HG03135 (cell line): ENCODE measurements at regions not wholly inside any gene's neighbourhood (a gene's known extent, or its start where the extent isn't known, plus 50 kb on each side); places are given as distances from the start of the nearest gene placed in this dataset.
"Not testable (repeated sequence)": the region's sequence is repeated elsewhere in the genome, so short reads cannot be mapped to it uniquely, and the experiment has no call there.

Experiments used
- ATAC-seq: cut with Tn5 transposase; IDR thresholded peaks from one replicate; pipeline ENCODE4 v1.9.1; 2021; ENCODE audit warnings: mild to moderate bottlenecking, moderate library complexity; ENCODE audit not compliant: unreplicated experiment

- ATAC-seq = no peak
Measured at GRCh38 chr4:159639671-159640323, 536.9 kb downstream of the RAPGEF2 start.

DNA sequence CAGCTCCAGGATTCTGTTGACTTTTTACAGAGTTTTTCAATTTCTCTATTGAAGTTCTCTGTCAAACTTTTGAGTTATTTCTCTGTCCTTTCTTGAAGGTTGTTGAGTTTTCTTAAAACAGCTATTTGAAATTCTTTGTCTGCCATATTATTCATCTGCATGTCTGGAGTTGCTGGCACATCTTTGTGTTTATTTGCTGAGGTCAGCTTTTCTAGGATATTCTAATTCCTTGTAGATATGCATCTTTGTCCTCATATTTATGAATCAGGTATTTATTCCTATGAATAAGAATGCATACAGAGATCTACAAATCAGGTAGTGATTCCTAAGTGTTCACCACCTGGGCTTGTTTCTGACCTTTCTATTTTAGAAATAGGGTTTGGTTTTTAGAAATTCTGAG is 546.4 kb downstream of the RAPGEF2 start:
- ATAC-seq = no peak

- no peak for ATAC-seq
Measured at GRCh38 chr4:159652871-159653270, 550.0 kb downstream of the RAPGEF2 start.

DNA sequence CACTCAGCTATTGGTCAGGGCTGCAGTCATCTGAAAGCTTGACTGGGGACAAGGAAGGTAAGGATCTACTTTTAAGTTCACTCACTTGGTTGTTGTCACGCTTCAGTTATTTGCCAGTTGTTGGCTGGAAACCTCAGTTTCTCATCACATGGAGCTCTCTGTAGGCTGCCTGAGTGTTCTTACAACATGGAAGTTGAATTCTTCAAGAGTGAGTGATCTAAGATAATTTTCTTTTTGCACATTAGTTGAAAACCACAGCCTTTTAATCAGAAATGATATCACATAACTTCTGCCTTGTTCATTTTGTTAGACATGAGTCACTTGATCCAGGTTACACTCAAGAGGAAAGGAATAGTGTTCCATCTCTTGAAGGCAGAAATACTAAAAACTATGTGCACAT is 552.7 kb downstream of the RAPGEF2 start:
- no peak for ATAC-seq

DNA sequence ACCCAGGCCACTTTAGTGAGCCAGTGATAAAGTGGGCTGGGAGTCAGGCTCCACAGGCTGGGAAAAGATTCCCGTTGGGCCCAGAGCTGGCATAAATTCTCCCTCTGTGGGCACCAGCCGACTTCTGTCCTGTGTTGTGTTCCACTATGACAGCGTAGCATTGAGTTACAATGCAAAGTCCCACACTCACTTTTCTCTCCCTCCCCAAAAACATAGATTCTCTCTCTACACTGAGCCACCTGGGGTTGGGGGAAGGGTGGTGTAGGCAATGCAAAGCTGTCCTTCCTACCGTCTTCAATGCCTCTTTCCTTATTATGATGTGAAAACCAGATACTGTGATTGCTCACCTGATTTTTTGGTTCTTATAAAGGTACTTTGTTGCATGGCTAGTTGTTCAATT is 566.2 kb downstream of the RAPGEF2 start:
- no peak for ATAC-seq

- no peak for ATAC-seq
Measured at GRCh38 chr4:159673221-159673620, 570.3 kb downstream of the RAPGEF2 start.

- no peak for ATAC-seq
Measured at GRCh38 chr4:159674241-159674640, 571.4 kb downstream of the RAPGEF2 start.

DNA sequence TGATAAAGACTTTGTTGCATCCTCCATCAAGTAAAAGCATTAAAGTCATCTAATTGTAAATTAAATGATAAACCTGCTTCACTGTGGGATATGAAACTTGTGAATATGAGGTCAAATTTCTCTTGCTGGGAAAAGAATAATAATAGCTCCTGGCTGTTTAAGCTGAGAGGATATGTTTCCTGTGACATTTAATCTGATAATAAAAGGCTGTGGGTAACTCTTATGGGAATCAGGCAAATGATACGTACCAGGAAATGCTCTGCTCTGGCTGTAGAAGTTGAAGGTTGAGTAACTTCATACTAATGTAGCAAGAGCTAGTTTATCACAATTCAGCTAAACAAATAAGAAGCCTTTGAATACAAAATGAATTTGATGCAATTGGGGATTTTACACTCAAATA is 574.6 kb downstream of the RAPGEF2 start:
- no peak for ATAC-seq

GRCh38 chr4:159682996-159683395 is 580.1 kb downstream of the RAPGEF2 start:
- no peak for ATAC-seq

GRCh38 chr4:159684061-159684460 is 581.2 kb downstream of the RAPGEF2 start:
- ATAC-seq = no peak

GRCh38 chr4:159685340-159686092 is 582.6 kb downstream of the RAPGEF2 start:
- ATAC-seq = no peak

DNA sequence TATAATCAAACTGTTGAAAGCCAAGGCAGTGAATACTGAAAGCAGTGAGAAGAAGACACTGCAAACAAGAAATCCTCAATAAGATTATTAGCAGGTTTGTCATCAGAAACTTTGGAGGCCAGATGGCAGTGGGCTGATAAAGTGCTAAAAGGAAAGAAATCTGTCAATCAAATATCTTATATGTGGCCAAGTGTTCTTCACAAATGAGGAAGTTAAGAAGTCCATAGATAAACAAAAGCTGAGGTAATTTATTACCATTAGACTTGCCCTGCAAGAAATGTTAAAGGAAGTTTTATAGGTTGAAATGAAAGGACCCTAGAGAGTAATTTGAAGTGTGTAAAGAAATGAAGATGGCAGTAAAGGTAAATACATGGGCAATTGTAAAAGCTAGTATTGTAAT is 586.6 kb downstream of the RAPGEF2 start:
- ATAC-seq = no peak

- ATAC-seq = peak; percentile 51
Measured at GRCh38 chr4:159697322-159698283, 594.7 kb downstream of the RAPGEF2 start.

GRCh38 chr4:159698336-159698735 is 595.5 kb downstream of the RAPGEF2 start:
- no peak for ATAC-seq

DNA sequence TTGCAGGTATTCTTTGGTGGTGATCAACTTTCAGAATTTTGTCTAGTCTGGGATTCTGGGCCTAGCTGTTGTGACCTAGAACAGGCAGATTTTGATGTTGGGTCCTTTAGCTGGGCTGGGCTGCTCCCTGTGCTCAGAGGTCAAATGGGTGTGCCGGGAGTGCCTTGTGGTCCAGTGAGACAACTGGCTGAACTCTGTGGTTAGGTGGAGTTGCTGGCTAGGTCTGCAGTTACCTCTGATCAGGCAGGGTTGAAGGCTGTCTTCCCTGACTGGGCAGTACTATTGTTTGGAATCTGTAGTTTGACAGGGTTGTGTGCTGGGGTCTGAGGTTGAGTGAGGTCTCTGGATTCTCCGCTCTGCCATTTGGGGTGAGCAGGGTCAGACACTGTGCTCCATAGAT is 599.3 kb downstream of the RAPGEF2 start:
- no peak for ATAC-seq

DNA sequence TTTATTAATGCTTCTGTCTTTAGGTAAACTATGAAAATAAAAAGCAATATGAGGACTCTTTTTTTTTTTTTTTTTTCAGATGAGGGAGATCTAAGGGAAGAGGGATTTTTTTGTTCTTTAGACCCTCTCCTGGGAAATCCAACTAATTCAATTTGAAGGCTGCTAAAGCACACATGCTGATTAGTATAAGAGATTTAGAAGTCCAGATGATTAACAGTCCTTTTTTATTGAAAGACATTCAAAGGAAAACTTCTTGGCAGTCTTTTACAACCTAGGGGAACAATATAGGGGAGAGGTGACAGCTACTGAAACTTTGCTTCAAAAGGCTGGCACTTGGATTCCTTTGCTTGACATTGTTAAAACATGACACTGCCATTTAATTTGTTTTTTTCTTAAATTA is 602.5 kb downstream of the RAPGEF2 start:
- ATAC-seq = no peak

- no peak for ATAC-seq
Measured at GRCh38 chr4:159706704-159707103, 603.8 kb downstream of the RAPGEF2 start.

DNA sequence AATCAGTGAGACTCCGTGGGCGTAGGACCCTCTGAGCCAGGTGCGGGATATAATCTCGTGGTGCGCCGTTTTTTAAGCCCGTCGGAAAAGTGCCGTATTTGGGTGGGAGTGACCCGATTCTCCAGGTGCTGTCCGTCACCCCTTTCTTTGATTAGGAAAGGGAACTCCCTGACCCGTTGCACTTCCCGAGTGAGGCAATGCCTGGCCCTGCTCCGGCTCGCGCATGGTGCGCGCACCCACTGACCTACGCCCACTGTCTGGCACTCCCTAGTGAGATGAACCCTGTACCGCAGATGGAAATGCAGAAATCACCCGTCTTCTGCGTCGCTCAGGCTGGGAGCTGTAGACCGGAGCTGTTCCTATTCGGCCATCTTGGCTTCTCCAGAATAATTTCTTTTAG is 612.3 kb downstream of the RAPGEF2 start:
- ATAC-seq = not testable (repeated sequence)

- no peak for ATAC-seq
Measured at GRCh38 chr4:159719531-159719930, 616.7 kb downstream of the RAPGEF2 start.

DNA sequence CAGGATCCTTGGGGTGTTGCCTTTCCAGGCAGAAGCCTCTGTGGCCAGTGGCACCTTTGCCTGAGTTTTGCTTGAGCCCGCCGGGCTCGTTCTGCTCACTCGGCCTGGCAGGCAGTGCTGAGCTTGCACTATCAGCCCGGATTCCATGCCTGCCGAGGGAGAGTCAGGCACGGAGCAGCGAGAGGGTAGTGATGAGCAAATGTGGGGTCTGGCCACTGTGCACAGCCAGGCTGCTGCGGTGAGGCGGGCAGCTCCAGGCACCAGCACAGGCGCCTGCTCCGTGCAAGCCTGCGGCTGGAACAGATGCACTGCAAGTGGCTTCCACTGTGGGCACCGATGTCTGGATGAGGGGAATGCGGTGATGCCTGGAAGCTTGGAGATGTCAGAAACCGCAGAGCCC is 619.2 kb downstream of the RAPGEF2 start:
- no peak for ATAC-seq

DNA sequence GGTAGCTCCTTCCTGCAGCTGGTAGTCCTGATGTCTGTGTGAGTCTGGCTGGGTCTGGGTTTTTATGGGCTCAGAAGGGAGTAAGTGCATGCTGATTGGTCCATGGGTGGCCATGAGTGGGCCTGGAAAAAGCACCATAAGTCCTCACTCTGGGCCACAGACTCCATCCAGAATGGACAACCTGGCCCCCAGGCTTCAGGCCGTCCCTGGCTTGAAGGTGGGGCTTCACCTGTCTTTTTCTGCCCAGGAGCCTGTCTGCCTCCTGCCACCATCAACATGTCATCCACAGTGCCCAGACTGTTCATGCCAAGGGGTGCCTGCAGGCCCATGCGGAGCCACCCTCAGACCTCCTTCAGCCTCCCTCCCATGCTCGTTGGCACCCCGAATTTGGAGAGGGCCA is 620.0 kb downstream of the RAPGEF2 start:
- no peak for ATAC-seq
